GM21717 (cell line): ENCODE measurements at regions not wholly inside any gene's neighbourhood (a gene's known extent, or its start where the extent isn't known, plus 50 kb on each side); places are given as distances from the start of the nearest gene placed in this dataset.
"Not testable (repeated sequence)": the region's sequence is repeated elsewhere in the genome, so short reads cannot be mapped to it uniquely, and the experiment has no call there.

Source experiments
- ATAC-seq: cut with Tn5 transposase; IDR thresholded peaks from one replicate; pipeline ENCODE4 v1.9.1; 2021; ENCODE audit warnings: mild to moderate bottlenecking, moderate library complexity; ENCODE audit not compliant: unreplicated experiment

- ATAC-seq: not testable (repeated sequence)
Measured at GRCh38 chr6:26951211-26951610, 291.7 kb upstream of the ZNF322 start.

GRCh38 chr6:26956078-26956600, 291.4 kb upstream of the PRSS16 start:
- ATAC-seq: not testable (repeated sequence)

DNA sequence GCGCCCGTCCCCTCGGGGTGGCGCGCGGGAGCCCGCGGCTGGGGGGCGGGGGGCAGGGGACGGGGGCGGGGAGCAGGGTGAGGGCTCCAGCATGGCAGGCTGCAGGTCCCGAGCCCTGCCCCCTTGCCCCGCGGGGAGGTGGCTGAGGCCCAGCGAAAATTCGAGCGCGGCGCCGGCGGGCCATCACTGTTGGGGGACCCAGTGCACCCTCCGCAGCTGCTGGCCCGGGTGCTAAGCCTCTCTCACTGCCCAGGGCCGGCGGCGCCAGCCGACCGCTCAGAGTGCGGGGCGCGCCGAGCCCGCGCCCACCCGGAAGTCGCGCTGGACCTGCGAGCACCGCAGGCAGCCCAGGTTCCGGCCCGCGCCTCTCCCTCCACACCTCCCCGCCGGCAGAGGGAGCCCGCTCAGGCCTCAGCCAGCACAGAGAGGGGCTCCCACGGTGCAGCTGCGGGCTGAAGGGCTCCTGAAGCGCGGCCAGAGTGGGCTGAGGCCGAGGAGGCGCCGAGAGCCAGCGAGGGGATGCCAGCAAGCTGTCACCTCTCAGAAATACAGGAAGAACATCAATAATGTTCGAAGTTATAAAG, 290.8 kb upstream of the PRSS16 start:
- not testable (repeated sequence) for ATAC-seq

- ATAC-seq: not testable (repeated sequence)
Measured at GRCh38 chr6:26957399-26958127, 289.9 kb upstream of the PRSS16 start.

DNA sequence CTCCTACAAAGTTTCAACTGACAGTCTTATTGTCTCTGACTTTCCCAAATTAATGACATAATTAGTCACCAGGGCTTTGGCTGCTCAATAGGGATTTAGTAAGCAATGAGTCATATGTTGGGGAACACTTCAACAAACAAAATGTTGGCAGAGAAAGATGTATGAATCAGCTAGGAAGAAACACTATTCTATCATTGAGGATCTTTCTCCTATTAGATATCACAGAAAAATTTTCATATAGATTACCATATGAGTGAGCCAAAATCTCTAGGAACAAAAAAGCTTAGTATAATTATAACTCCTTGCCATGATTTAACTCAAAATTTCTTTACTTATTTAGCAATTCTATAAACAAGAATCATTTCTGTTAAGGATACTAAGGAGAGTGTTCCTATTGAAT, 286.3 kb upstream of the PRSS16 start:
- not testable (repeated sequence) for ATAC-seq

DNA sequence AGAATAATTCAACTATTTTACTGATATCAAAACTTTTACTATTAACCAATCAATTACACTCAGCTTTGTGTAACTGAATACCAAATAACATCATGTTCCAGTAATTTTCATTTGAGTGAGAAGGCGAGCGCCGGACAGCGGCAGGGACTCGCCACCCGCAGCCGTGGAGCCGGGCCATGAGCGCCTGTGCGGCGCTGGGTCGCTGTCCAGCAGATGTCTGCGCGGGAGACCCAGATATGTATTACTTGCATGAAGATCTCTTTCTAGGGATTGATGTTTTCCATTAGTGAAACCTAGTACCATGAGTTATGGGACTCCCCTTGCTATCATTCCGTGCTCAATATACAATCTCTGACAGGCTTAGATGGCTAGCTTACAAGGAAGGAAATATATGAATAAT, 245.1 kb upstream of the PRSS16 start:
- no peak for ATAC-seq

DNA sequence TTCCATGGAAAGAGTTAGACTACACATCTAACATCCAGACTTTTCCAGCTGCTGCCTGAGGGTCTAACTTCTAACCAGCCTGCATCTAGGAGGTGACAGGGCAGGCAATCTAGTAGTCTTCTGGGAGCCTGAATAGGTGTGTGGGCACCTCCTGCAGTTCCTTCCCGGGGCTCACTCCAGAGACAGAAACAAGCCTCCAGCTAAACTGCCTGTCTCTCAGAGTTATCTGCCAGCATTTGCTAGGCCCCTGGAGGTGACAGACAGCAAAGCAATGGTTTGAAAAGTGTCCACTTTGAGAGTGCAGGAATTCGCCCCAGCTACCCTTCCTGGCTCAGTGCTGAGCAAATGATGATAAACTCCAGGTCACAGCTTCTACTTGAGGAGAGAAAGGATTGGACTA, 240.5 kb upstream of the PRSS16 start:
- no peak for ATAC-seq

DNA sequence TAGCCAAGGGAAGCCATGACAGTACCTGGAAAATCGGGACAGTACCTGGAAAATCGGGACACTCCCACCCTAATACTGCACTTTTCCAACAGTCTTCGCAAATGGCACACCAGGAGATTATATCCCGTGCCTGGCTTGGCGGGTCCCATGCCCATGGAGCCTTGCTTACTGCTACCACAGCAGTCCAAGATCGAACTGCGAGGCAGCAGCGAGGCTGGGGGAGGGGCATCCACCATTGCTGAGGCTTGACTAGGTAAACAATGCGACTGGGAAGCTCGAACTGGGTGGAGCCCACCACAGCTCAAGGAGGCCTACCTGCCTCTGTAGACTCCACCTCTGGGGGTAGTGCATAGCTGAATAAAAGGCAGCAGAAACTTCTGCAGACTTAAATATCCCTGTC, 238.9 kb upstream of the PRSS16 start:
- ATAC-seq: not testable (repeated sequence)

- not testable (repeated sequence) for ATAC-seq
Measured at GRCh38 chr6:27014053-27014452, 233.4 kb upstream of the PRSS16 start.

- no peak for ATAC-seq
Measured at GRCh38 chr6:27016689-27017088, 230.8 kb upstream of the PRSS16 start.

GRCh38 chr6:27018401-27018800, 229.1 kb upstream of the PRSS16 start:
- ATAC-seq: not testable (repeated sequence)

GRCh38 chr6:27019651-27020552, 227.6 kb upstream of the PRSS16 start:
- no peak for ATAC-seq

- ATAC-seq: no peak
Measured at GRCh38 chr6:27020553-27020880, 227.0 kb upstream of the PRSS16 start.

GRCh38 chr6:27023664-27024063, 223.8 kb upstream of the PRSS16 start:
- ATAC-seq: no peak

- ATAC-seq: no peak
Measured at GRCh38 chr6:27025351-27025750, 222.2 kb upstream of the PRSS16 start.

DNA sequence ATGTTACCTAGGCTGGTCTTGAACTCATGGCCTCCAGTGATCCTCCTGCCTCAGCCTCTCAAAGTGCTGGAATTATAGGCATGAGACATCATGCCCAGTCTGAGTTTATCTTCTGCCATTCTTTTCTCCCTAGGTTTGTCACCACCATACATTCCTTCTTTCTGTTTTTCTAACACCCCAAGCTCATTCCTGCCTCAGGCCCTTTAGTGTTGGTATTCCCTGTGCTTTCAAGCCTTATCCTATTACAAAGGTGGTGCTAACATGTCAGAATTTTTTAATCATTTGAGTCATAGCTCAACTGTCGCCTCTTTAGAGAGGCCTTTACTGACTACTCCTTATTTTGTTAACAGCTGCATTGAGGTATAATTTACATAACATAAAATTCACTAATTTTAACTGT, 221.1 kb upstream of the PRSS16 start:
- no peak for ATAC-seq

GRCh38 chr6:27031302-27031701, 216.2 kb upstream of the PRSS16 start:
- no peak for ATAC-seq

- ATAC-seq: no peak
Measured at GRCh38 chr6:27038498-27038897, 209.0 kb upstream of the PRSS16 start.

GRCh38 chr6:27040244-27041042, 207.1 kb upstream of the PRSS16 start:
- no peak for ATAC-seq

DNA sequence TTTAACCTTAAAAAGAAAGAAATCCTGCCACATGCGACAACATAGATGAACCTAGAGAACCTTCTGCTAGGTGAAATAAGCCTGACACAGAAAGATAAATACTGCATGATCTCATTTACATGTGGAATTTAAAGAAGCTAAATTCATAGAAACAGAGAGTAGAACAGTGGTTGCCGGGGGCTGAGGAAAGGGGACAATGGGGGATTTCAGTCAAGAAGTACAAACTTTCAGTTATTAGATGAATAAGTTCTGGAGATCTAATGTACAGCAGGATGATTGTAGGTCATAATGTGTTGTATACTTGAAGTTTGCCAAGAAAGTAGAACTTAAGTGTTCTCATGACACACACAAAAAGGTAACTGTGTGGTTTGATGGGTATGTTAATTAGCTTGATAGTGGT, 204.3 kb upstream of the PRSS16 start:
- no peak for ATAC-seq

- ATAC-seq: not testable (repeated sequence)
Measured at GRCh38 chr6:27045131-27045530, 202.4 kb upstream of the PRSS16 start.
